HG03565 (cell line): ENCODE measurements at regions not wholly inside any gene's neighbourhood (a gene's known extent, or its start where the extent isn't known, plus 50 kb on each side); places are given as distances from the start of the nearest gene placed in this dataset.

ENCODE experiments used
- ATAC-seq: cut with Tn5 transposase; IDR thresholded peaks from one replicate; pipeline ENCODE4 v1.9.1; 2021; ENCODE audit warnings: mild to moderate bottlenecking, moderate library complexity; ENCODE audit not compliant: unreplicated experiment

DNA sequence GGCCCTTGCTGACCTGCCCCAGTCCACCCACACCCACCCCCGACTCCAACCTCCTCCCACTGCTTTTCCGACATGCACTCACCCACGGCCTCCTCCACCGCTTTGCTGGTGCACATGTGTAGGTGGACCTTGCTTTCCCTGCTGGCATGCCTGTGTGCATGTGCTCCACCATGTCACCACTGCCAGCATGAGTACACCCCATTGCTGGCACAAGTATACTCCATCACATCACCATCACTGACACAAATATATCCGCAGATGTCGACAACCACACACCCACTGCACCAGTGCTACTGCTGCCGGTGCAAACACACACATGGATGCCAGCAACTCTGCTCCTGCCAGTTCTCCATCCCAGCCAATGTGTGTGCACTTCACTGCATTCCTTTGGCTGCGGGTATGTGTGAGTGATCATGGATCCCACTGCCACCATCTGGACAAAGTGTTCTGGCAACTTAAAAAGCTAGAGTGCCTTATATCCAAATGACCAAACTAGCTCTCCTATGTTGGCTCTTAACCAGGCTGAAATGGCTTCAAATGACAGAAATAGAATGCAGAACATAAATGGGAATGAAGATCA is 1072.3 kb downstream of the RAPGEF2 start:
- ATAC-seq, result no peak

DNA sequence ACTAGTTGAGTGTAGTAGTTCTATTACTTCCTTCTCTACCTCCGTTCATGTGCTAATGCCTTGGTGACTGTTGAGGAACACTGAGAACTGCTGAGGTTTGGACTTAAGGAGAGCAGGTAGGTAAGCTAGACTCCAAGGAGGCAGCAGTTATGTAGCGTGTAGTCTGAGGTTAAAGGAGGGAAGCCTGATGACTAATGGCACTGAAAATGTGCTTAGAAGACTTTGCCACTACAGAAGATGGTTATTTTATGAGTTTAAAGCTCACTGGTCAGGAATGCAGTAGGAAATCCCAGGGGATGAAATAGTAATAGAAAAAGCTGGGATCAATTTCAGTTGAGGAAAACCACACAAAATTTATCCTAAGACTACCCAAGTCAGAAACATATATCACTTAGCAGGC is 1077.3 kb downstream of the RAPGEF2 start:
- no peak for ATAC-seq

DNA sequence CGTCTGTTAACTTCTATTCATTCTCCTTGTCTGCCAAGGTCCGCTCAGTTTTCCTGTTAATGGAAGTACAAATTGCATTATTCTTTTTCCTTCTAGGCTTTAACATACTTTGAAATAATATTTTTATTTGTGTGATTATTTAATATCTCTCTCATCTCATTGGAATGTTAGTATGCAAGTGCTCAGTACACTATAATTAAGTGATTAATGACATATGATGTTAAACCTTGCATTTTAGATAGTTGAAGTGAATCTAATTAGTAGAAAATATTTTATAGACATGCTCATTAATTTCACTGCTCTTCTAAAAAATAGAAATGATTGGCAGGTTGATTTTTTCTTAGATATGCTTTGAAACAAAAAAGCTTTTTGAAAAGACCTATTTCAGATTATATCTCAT is 1079.8 kb downstream of the RAPGEF2 start:
- no peak for ATAC-seq

DNA sequence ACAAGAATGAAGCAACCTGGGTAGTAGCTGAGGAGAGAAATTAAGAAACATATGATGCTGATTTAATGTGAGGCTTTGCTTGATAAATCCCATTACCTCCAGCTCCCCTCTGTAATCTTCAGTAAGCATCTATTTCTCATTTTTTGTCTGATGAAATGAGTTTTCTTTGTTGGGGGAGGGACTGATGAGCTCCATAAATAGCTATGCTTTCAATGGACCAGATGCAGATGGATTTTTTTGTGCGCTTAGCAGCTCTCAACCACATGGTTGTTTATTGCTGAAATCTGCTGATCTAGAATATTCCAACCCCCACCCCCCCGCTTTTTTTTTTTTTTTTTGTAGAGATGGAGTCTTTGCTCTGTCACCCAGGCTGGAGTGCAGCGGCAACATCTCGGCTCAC is 1082.0 kb downstream of the RAPGEF2 start:
- no peak for ATAC-seq

DNA sequence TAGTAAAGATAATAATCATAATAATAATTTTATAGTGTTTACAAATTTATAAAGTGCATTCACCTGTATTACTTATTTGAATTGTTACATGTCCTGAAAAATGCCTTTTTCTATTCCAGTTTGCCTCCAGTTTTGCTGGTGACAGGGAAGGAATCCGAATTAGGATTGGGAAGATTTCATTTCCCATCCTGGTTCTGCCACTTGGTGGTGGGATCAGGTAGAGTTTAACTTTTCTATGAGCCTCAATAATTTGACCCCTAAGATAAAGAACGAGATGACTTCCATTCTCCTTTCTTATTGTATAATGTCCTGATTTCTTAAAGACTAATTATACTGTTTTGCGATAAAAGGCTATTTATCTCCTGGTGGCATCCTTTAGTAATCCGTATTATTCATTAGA is 1090.9 kb downstream of the RAPGEF2 start:
- ATAC-seq, result no peak

DNA sequence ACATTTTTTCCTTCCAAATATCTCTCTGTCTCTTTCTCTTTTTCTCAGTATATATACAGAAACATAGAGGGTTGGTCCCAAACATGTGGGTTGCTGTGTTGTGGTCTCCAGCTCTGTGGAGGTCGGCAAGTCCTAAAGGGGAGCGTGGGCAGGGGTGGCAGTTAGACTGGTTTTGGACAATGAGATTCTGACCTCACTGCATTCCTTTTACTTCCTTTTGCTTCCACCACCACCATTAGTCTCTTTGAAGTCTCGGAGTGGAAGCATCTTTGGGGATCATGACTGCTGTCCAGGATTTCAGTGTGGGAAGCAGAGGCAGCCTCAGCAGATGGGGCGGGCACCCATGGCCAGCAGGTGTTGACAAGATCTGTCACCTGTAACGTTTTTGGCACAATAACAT is 1091.8 kb downstream of the RAPGEF2 start:
- ATAC-seq, result no peak

DNA sequence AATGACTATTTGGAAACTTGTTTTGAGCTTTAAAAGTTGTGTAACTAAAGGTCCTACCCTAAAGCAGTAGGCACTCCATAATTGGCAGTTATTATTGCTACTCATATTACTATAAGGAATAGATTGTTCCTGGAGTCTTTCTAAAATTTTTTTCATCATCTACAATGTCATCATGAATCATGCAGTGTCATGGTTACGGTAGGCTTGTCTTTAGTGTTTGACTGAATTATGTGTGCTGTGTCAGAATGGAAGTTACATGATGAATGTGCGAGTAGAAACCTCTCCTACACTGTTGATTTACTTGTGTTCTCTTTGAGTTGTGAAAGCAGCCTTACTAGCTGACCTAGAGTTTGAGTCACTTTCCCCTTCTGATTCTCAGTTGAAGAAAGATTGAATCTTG is 1099.9 kb downstream of the RAPGEF2 start:
- peak; percentile 81 for ATAC-seq

DNA sequence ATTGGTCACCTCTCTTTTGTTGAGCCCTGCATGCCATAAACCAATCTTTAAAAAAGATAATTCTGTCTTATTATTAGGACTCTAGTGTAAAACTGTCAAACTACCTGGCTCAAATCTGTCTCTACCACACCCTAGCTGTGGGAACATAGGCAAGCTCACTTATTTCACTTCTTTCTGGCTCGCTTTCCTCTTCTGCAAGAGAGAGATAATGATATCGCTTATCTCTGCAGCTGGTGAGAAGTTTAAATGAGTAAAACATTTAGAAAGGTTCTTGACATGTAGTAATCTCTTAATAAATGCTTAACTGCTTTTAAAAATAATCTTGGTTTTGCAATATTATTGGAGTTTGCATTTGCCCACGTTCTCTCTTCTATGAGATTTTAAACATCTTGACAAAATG is 1109.2 kb downstream of the RAPGEF2 start:
- ATAC-seq, result no peak

DNA sequence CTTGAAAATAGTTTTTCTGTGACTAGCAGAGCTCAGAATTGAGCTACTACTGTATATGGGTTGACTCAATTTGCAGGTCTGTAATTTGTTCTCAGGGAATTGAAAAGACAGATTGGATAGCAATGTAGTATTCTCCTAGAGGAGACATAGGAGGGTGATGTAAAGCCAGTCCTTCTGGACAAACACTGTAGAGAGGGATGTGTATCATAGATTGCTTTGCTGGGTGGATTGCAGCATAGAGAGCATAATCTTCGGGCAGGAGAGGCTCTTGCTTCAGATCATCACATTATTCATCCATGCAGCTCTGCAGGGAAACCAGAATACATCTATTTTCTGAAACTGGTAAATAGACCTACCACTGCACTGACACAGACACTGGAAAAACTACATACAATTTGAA is 1110.5 kb downstream of the RAPGEF2 start:
- no peak for ATAC-seq

DNA sequence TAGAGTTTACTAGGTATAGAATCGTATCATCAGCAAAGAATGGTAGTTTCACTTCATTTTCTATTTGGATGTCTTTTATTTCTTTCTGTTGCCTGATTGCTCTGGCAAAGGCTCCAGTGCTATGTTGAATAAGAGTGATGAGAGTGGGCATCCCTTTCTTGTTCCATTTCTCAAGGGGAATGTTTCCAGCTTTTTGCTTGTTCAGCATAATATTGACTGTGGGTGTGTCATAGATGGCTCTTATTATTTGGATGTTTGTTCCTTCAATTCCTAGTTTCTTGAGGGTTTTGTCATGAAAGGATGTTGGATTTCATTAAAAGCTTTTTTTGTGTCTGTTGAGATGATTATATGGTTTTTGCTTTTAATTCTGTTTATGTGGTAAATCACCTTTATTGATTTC is 1114.5 kb downstream of the RAPGEF2 start:
- ATAC-seq, result no peak

DNA sequence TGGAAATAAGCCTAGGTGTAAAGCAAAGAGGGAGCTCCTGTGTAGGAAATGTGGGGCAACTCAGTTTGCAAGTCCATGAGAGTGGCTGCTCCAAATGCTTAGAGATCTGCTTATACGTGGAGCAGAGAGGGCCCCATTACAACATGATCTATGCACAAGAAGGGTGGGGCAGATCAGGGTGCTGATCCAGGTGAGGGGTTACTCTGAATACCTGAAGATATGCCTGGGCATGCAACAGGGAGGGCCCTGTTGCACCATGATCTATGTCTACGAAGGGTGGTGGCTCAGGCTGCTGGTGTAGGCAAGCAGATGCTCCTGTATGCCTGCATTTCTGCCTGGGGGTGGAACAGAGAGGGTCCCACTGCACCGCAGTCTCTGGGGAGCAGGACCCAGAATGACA is 1121.2 kb downstream of the RAPGEF2 start:
- ATAC-seq, result no peak

DNA sequence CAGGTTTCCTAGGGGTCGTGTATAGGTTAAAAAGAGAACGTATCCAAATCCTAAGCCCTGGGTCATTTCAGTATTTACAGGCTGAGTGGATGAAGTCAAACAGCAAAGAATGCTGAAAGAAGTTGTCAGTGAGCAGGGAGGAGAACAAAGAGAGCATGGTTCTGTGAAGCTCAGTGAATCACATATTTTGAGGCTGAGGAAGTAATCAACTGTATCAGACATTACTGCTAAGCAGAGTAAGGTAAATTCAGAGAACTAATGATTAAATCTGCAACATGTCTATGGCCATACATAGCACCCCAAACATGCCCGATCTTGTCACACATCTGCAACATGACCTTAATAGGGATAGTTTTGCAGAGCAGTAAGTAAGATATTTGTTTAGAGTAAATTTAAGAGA is 1130.3 kb downstream of the RAPGEF2 start:
- no peak for ATAC-seq

DNA sequence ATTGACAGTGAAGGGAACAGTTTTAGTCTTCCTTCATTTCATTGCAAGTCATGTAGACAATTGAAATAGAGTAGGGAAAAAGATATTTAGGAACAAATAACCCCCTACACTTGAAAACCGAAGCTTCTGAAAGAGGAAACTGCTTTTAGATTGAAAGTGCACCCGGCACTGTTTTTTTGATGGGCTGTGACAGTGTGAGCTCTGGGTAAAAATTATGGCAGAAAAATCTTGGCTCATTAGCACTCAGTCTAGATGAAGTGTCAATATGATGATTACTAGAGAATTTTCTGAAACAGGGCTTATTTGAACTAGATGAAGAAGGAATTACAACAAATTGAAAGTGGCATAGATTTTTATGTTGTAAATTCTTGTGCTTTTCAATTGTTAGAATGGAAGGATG is 1132.4 kb downstream of the RAPGEF2 start:
- ATAC-seq, result no peak

DNA sequence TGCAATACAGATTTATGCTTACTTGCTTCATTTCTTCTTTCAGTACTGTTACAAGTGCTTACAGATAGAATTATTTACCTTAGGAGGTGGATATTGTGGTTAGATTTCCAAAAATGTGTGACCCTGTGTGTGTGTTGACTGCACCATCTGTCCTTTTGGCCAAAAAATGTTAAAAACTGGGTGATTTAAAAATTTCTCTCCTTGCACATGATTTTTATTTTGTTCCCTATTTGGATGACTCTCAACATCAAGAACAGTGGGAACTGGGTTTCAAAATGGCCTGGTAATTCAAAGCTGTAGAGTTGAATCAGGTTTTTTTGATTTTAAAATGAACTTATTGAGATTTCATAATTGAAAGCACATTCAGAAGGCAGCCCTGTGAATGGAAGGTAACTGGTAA is 1132.9 kb downstream of the RAPGEF2 start:
- ATAC-seq, result no peak

DNA sequence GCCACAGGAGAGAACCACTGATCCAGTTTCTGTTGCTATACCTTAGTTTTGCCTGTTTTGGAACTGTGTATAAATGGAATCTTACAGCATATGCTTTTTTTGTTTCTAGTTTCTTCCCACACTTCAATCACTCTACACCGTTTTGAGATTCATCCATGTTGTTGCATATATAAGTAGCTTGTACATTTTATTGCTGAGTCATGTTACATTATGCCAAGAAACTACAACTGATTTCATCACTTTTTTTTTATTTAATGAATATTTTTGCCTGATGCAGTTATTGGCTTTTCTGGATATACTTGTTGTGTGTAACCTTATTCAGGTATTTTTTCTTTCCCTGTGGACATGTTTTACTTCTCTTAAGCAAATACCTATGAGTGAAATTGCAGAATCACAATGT is 1135.9 kb downstream of the RAPGEF2 start:
- ATAC-seq, result no peak

DNA sequence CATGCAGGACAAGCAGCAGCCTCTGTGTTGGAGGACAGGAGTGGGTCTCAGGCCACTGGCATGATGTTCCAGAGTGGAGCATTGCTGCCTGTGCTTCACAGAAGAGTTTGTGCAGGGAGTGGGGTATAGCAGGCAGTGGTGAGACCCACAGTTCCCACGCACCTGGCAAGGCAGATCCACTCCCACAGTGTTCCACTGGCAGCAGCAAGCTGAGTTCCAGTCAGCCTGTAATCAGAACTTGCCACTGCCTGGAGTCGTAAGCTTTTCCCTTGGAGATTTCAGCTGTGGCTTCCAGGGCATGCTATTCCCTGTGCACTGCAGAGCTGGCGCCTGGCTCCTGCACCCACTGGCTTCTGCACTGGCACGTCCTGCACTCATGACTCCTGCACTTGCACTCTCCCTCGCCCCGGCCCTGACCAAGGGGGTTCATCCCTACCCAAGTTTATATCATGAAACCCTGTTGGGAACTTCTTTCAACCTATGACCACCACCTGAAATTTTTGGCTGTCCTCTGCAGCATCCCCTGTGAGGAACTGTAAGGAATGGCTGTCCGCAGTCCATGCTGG is 1144.3 kb downstream of the RAPGEF2 start:
- no peak for ATAC-seq

DNA sequence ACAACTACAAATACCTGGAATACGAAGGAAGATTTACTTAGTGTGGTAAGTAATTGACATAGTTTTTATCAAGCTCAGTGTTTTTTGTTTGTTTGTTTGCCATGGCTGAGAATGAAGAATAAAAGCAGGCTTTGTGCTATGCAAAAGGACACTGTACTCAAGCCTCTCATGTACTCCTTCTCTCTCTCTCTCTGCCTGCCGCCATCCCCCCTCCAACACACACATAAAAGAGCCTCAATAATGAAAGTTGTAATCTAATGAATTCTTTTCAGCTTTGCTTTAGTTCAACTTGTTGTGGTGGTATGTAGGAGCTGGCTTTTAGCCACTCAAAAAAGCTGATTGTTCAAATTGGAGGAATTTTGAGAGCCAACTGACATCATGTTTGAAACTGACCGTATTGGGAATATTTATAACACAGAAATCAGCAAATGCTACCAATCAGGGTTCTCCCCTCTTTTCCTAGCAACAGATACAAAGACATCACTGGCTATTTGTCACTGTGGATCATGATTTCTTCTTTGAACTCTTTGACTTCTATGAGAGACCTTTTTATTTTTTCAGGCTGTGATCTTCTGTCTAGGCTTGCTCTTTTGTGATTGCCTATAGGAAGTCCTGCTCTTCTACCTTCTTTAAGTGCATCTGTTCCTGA is 1148.8 kb downstream of the RAPGEF2 start:
- no peak for ATAC-seq

DNA sequence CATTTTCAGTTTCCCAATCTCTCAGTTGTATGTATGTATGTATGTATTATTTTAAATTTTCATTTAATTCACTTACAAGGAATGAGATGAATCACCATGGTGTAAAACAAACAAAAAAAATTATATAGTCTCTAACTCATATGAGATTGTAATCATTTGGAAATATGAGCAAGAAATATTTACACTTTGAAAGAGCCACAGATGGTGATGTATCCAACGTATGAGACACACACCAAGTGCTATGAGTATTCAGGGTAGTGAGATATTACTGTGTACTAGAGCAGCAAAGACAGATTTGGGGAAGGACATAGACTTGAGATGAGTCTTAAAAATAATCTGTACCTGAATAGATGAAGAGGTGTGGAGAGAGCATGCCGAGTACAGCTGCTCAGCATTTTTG is 1154.4 kb downstream of the RAPGEF2 start:
- no peak for ATAC-seq

DNA sequence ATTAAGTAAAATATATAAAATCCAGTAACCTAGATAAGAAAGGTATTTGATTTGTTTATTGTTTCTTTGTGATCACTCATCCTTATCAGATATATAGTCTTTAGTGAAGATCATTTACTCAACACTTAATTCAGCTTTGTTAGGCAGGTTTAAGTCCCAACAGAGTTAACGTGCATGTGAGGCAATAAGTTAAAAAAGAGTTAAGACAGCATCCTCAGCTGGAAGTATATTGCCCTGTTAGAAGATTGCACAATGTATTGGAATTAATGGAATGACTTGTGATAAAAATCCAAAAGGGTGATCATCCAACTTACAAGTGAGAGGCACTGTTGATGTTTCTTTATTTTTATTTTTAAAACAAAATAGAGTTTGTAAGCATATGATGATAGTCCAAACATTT is 1162.1 kb downstream of the RAPGEF2 start:
- ATAC-seq, result no peak

DNA sequence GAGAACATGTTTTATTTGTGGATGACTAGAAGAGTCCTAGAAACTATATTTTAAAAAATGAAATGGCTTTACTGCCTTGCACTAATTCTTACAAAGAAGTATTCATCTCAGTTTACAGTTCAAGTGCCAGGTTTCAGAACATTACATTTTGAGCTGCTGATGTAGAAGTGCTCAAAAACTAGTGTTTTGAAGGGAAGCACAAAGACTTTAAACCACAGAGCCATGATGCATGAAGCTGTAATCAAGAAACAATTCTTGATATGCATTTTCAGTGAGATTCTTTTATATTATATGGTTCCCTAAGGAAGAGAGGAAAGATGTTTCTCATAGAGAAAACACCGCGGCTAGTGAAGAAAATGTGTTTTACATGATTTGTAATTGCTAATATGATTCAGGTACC is 1163.0 kb downstream of the RAPGEF2 start:
- ATAC-seq, result no peak

DNA sequence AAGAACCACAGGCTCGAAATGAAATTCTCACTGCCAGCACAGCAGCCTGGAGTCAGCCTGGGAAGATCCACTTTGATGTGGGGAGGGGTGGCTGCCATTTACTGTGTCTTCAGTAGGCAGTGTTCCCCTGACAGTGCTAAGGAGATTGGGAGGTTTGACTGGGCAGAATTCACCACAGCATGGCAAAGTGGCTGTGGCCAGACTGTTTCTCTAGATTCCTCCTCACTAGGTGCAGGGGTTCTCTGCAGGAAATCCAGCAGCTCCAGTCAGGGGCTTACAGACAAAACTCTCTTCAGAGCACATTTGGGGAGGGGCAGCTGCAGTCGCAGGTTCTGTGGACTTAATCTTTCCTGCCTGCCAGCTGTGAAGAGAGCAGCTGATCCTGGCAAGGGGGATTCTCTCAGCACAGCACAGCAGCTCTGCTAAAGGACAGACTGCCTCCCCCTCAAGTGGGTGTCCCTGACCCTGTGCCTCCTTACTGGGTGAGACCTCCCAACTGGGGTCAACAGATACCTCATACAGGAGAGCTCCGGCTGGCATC is 1174.0 kb downstream of the RAPGEF2 start:
- no peak for ATAC-seq

DNA sequence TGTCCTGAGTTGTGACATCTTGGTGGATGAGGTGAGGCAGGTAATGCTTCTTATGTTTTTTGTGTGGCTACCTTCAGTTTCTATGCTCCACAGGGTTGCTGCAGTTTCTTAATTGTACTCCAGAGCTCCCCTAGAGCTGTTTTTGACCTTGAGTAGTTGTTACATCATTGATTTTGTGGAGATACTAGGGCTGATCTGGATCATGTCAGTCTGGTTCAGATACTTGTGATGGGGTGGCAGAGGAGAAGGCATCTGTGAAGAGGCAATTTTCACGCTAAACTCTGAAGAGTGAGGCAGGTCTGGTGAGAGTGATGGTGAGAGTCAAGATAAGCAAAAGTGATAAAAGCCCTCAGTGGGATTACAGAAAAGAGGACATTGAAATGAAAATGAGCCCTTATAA is 1180.2 kb downstream of the RAPGEF2 start:
- ATAC-seq, result no peak

DNA sequence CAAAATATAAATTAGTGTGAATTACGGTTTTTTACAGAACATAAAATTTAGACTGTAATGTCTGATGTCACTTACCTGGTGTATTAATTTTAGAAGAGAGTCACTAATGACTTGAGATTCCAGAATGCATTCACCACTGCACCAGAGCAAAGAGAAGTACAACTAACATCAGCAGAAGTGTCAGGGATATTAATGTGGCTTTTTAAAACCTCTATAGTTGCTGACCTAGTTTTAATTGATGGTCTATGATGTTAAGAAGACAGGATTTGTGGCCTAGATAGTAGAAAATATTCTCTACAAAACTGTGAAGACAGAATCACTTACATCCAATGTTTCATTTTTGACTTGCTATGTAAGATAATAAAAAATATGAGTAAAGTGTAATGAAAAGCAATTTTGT is 1181.6 kb downstream of the RAPGEF2 start:
- no peak for ATAC-seq
